RWPE1 (cell line): ENCODE measurements at regions not wholly inside any gene's neighbourhood (a gene's known extent, or its start where the extent isn't known, plus 50 kb on each side); places are given as distances from the start of the nearest gene placed in this dataset.

Source experiments
- CTCF ChIA-PET: fragments of 350-600 bp; sonication (Branson Sonifier 250); formaldehyde crosslinking; extraction: SDS; loops from one replicate; lab custom pipeline; 2021; lab: Yijun Ruan, JAX
- POLR2A ChIA-PET: fragments of 400-600 bp; formaldehyde crosslinking; extraction: SDS; loops from one replicate; lab custom pipeline; 2020; ENCODE audit warnings: antibody characterized with exemption; ENCODE audit not compliant: low non-redundant PET; lab: Yijun Ruan, JAX
- DNase-seq: peaks from one replicate; pipeline ENCODE4 v3.0.0; 2012; ENCODE audit warnings: low spot score
- H3K27ac ChIP-seq: fragments of 450-650 bp; 2 replicates; pipeline ENCODE4 v1.5.1; 2017
- TF ChIP-seq, protein P1 (sequence below): fragments of 450-650 bp; conservative IDR thresholded peaks from 2 replicates; pipeline ENCODE4 v1.5.1; 2017; ENCODE audit warnings: low read depth, mild to moderate bottlenecking

- no peak overlapping the region for H3K27ac ChIP-seq
- DNase-seq: no peak
- TF ChIP-seq, protein P1, sequence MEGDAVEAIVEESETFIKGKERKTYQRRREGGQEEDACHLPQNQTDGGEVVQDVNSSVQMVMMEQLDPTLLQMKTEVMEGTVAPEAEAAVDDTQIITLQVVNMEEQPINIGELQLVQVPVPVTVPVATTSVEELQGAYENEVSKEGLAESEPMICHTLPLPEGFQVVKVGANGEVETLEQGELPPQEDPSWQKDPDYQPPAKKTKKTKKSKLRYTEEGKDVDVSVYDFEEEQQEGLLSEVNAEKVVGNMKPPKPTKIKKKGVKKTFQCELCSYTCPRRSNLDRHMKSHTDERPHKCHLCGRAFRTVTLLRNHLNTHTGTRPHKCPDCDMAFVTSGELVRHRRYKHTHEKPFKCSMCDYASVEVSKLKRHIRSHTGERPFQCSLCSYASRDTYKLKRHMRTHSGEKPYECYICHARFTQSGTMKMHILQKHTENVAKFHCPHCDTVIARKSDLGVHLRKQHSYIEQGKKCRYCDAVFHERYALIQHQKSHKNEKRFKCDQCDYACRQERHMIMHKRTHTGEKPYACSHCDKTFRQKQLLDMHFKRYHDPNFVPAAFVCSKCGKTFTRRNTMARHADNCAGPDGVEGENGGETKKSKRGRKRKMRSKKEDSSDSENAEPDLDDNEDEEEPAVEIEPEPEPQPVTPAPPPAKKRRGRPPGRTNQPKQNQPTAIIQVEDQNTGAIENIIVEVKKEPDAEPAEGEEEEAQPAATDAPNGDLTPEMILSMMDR: no peak
- ChIA-PET POLR2A (no interaction called here), CTCF (no interaction called here)
Measured at GRCh38 chr12:94020335-94020734, 128.0 kb upstream of the PLXNC1 start.

GRCh38 chr12:94023879-94024278 is 124.5 kb upstream of the PLXNC1 start:
- POLR2A ChIA-PET: no interaction called here
- CTCF ChIA-PET: no interaction called here

DNA sequence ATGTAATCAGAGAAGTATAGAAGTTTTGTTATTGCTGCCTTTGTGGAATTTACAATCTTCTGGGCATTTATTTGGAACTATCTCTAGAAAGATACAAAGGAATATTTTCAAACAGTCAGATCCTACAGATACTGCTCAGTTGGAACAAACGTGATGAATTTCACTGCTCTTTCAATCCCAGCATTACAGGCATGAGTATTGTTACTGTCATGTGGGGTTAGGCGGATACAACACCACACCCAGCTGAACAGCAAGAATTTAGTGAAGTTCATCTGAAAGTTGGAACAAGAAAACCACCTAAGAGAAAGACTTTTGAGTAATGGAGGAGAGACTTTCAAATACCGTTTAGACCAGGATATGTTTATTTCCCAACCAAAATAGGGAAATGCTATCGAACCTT is 123.3 kb upstream of the PLXNC1 start:
- POLR2A ChIA-PET: no interaction called here
- TF ChIP-seq, protein P1: no peak
- H3K27ac ChIP-seq: no peak overlapping the region
- no peak for DNase-seq
- CTCF ChIA-PET: interaction anchor here (0.7 kb wide), 1 partner anchor 109 kb away, joined by 3 read pairs; no protein-coding TSS in a partner anchor

More at GRCh38 chr12:94023879-94024278, 124.5 kb upstream of the PLXNC1 start:
- DNase-seq: no peak
- TF ChIP-seq, protein P1: no peak
- H3K27ac ChIP-seq: no peak overlapping the region

- ChIA-PET POLR2A (no interaction called here), CTCF (no interaction called here)
- DNase-seq: no peak
- TF ChIP-seq, protein P1: no peak
- H3K27ac ChIP-seq: no peak overlapping the region
Measured at GRCh38 chr12:94025756-94026155, 122.6 kb upstream of the PLXNC1 start.

DNA sequence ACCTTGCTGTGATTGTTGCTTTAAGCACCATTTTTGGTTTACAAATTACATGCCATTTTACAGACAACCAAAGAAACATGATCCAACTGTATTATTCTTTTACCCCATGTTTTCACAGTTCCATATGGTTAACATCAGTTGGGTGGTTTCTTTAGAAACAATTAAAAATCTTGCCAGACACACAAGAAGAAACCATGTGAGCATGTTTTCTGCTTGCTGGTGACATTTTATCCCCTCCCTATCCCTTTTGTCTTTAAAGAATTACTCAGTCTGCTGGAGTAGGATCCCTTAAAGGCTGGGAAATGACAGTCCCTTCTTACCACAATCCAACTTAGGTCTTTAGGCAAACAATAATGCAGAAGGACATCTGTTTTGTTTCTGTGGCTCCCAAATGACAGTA is 121.8 kb upstream of the PLXNC1 start:
- no peak for DNase-seq
- ChIA-PET POLR2A (no interaction called here), CTCF (no interaction called here)
- no peak overlapping the region for H3K27ac ChIP-seq
- TF ChIP-seq, protein P1: no peak

DNA sequence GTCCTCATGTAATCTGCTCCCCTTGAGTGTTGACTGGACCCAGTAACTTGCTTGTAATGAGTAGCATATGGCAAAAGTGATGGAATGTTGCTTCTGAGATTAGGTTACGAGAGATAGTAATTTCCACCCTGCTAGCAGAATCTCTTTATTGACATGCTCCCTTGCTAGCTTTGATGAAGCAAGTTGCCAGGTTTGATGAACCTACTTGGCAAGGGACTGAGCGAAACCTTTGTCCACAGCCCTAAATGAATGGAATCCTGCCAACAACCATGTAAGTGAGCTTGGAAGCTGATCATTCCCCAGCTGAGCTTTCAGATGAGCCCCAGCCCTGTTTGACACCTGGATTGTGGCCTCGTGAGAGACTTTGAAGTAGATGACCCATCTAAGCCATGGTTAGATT is 120.8 kb upstream of the PLXNC1 start:
- TF ChIP-seq, protein P1: no peak
- CTCF ChIA-PET: no interaction called here
- DNase-seq: no peak
- no peak overlapping the region for H3K27ac ChIP-seq
- POLR2A ChIA-PET: no interaction called here
